GM12864 (cell line): ENCODE measurements at regions not wholly inside any gene's neighbourhood (a gene's known extent, or its start where the extent isn't known, plus 50 kb on each side); places are given as distances from the start of the nearest gene placed in this dataset.
"Not testable (repeated sequence)": the region's sequence is repeated elsewhere in the genome, so short reads cannot be mapped to it uniquely, and the experiment has no call there.

Experiments used
- DNase-seq: peaks from one replicate; pipeline ENCODE4 v3.0.0-alpha.2; 2011; ENCODE audit warnings: low read depth
- H3K4me3 ChIP-seq: 2 replicates; pipeline ENCODE4 v1.5.1; 2011; ENCODE audit warnings: mild to moderate bottlenecking, low read depth, low read length, control low read depth
- TF ChIP-seq, protein P1 (sequence below): IDR thresholded peaks from 2 replicates; pipeline ENCODE4 v1.5.1; 2011; ENCODE audit warnings: low read depth, mild to moderate bottlenecking, moderate library complexity, low read length, control low read depth, inconsistent platforms; ENCODE audit errors: missing control alignments

GRCh38 chr15:67937153-67937761, 97.4 kb upstream of the RNU6-1 start:
- DNase-seq = no peak
- H3K4me3 ChIP-seq = no peak overlapping the region
- TF ChIP-seq, protein P1, sequence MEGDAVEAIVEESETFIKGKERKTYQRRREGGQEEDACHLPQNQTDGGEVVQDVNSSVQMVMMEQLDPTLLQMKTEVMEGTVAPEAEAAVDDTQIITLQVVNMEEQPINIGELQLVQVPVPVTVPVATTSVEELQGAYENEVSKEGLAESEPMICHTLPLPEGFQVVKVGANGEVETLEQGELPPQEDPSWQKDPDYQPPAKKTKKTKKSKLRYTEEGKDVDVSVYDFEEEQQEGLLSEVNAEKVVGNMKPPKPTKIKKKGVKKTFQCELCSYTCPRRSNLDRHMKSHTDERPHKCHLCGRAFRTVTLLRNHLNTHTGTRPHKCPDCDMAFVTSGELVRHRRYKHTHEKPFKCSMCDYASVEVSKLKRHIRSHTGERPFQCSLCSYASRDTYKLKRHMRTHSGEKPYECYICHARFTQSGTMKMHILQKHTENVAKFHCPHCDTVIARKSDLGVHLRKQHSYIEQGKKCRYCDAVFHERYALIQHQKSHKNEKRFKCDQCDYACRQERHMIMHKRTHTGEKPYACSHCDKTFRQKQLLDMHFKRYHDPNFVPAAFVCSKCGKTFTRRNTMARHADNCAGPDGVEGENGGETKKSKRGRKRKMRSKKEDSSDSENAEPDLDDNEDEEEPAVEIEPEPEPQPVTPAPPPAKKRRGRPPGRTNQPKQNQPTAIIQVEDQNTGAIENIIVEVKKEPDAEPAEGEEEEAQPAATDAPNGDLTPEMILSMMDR = no peak

GRCh38 chr15:67939179-67939578, 99.3 kb upstream of the RNU6-1 start:
- H3K4me3 ChIP-seq = not testable (repeated sequence)

DNA sequence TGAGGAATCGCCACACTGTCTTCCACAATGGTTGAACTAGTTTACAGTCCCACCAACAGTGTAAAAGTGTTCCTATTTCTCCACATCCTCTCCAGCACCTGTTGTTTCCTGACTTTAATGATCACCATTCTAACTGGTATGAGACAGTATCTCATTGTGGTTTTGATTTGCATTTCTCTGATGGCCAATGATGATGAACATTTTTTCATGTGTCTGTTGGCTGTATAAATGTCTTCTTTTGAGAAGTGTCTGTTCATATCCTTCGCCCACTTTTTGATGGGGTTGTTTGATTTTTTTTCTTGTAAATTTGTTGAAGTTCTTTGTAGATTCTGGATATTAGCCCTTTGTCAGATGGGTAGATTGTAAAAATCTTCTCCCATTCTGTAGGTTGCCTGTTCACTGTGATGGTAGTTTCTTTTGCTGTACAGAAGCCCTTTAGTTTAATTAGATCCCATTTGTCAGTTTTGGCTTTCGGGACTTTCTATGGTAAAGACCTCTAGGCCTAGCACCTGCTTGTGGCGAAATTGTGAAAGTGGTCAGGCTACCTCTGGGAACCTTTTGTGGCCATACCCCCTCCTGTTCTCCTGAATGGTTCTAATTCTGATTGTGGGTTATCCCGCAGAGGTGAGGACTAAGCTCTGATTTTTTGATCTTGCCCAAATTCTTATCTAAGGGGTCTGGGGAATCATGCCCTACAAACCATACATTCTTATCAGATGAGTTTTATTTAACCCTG, 99.9 kb upstream of the RNU6-1 start:
- H3K4me3 ChIP-seq, DNase-seq: not testable (repeated sequence)
- TF ChIP-seq, protein P1 = peak; percentile 12

More at GRCh38 chr15:67939179-67939578, 99.3 kb upstream of the RNU6-1 start:
- DNase-seq = not testable (repeated sequence)

GRCh38 chr15:67940324-67940719, 100.5 kb upstream of the RNU6-1 start:
- no peak for DNase-seq
- TF ChIP-seq, protein P1 = no peak

GRCh38 chr15:67941648-67942310, 101.9 kb upstream of the RNU6-1 start:
- TF ChIP-seq, protein P1 = no peak
- no peak overlapping the region for H3K4me3 ChIP-seq
- no peak for DNase-seq

More at GRCh38 chr15:67940324-67940719, 100.5 kb upstream of the RNU6-1 start:
- no peak overlapping the region for H3K4me3 ChIP-seq

GRCh38 chr15:67943475-67943874, 103.6 kb upstream of the RNU6-1 start:
- TF ChIP-seq, protein P1 = no peak
- no peak overlapping the region for H3K4me3 ChIP-seq
- DNase-seq = no peak

DNA sequence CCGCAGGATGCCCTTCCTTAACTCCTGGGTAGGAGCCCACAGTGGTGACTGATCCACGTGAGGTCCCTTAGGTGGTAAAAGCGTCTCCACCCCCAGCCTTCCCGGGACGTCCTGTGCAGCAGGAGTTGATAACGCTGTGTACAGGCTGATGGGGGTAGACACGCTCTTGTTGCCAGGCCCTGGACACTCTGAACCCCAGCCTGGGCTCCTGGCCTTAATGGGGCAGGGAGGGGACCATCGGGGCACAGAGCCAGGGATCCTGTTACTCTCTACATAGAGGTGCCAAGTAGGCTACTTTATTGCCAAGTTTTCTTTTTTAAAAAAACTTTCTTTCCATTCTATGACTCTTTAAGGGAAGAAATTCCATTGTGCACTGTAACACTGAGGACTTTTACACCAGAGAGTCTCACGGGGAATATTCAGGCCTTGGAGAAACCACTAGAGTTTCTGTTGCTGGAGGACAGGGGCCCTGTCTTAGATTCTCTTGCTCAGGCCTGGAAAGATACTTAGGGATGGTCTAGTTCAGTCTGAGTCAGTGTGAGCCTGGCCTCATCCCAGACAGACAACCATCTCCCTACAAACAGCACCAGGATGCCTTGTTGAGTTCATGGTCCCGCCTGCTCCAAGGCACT, 104.3 kb upstream of the RNU6-1 start:
- H3K4me3 ChIP-seq = no peak overlapping the region
- no peak for DNase-seq
- TF ChIP-seq, protein P1 = no peak
